Calu3 (cell line): ENCODE measurements at regions not wholly inside any gene's neighbourhood (a gene's known extent, or its start where the extent isn't known, plus 50 kb on each side); places are given as distances from the start of the nearest gene placed in this dataset.

Experiments
- BruUV-seq: library from RNA; stranded (reverse); fragments of 400-500 nt; replicated peaks from 2 replicates; lab custom pipeline; 2021; lab: Mats Ljungman, UMichigan
- CTCF ChIA-PET: fragments of 300-600 bp; sonication (Branson Sonifier 250); formaldehyde crosslinking; loops from one replicate; lab custom pipeline; 2022; ENCODE audit warnings: antibody characterized with exemption; lab: Charles Lee
- DNase-seq: peaks from one replicate; pipeline ENCODE4 v3.0.0; 2022
- H3K27ac Mint-ChIP-seq: one replicate; pipeline ENCODE4 v1.8.0; 2022; ENCODE audit warnings: mixed read lengths; ENCODE audit not compliant: unreplicated experiment
- H3K27me3 Mint-ChIP-seq: one replicate; pipeline ENCODE4 v1.8.0; 2022; ENCODE audit warnings: mixed read lengths; ENCODE audit not compliant: unreplicated experiment
- H3K36me3 Mint-ChIP-seq: one replicate; pipeline ENCODE4 v1.8.0; 2022; ENCODE audit warnings: mild to moderate bottlenecking, moderate library complexity, mixed read lengths; ENCODE audit not compliant: insufficient read depth, unreplicated experiment
- H3K4me1 Mint-ChIP-seq: one replicate; pipeline ENCODE4 v1.8.0; 2022; ENCODE audit warnings: mild to moderate bottlenecking, low read depth, mixed read lengths; ENCODE audit not compliant: unreplicated experiment
- H3K4me3 Mint-ChIP-seq: one replicate; pipeline ENCODE4 v1.8.0; 2022; ENCODE audit warnings: mild to moderate bottlenecking, low read depth, moderate library complexity, mixed read lengths; ENCODE audit not compliant: unreplicated experiment
- H3K9me3 Mint-ChIP-seq: one replicate; pipeline ENCODE4 v1.8.0; 2022; ENCODE audit warnings: low read depth, mixed read lengths; ENCODE audit not compliant: unreplicated experiment
- intact Hi-C: fragments of 100-400 bp; cut with micrococcal nuclease; formaldehyde crosslinking; loops from one replicate; pipeline ENCODE4 v1.10.0; 2022; ENCODE audit not compliant: unreplicated experiment
- TF ChIP-seq, protein P1 (sequence below): fragments of 200-600 bp; IDR thresholded peaks from one replicate; pipeline ENCODE4 v1.8.0; 2022; ENCODE audit warnings: antibody characterized with exemption; ENCODE audit not compliant: unreplicated experiment

DNA sequence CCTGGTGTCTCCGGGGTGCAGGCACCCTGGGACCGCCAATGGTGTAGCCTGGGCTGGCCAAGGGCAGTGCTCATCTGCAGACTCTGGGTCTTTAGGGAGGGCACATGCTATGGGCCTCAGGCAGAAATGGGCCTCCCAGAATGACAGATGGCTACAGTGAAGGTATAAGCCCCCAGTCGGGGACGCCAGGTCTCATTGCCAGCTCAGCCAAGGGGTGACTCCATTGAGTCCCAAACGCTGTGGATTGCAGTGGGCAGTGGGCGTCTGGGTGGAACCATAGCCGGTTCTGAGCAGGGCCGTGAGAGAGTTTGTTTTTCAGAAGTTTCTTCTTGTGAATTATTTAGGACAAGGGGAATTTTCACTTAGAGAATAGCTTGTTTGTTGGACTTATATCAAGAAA is 516.9 kb downstream of the TBC1D22A start:
- intact Hi-C loops: no loop called here
- CTCF ChIA-PET: no interaction called here
- Mint-ChIP-seq H3K4me3 (no peak overlapping the region), H3K4me1 (peaks cover 8% of the 10 kb centered on the region), H3K27ac (no peak overlapping the region), H3K9me3 (no peaks in the 10 kb centered on the region), H3K36me3 (no peaks in the 10 kb centered on the region), H3K27me3 (peaks cover 100% of the 10 kb centered on the region)
- no peak for DNase-seq
- BruUV-seq: no TSS peak
- TF ChIP-seq, protein P1, sequence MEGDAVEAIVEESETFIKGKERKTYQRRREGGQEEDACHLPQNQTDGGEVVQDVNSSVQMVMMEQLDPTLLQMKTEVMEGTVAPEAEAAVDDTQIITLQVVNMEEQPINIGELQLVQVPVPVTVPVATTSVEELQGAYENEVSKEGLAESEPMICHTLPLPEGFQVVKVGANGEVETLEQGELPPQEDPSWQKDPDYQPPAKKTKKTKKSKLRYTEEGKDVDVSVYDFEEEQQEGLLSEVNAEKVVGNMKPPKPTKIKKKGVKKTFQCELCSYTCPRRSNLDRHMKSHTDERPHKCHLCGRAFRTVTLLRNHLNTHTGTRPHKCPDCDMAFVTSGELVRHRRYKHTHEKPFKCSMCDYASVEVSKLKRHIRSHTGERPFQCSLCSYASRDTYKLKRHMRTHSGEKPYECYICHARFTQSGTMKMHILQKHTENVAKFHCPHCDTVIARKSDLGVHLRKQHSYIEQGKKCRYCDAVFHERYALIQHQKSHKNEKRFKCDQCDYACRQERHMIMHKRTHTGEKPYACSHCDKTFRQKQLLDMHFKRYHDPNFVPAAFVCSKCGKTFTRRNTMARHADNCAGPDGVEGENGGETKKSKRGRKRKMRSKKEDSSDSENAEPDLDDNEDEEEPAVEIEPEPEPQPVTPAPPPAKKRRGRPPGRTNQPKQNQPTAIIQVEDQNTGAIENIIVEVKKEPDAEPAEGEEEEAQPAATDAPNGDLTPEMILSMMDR: no peak

DNA sequence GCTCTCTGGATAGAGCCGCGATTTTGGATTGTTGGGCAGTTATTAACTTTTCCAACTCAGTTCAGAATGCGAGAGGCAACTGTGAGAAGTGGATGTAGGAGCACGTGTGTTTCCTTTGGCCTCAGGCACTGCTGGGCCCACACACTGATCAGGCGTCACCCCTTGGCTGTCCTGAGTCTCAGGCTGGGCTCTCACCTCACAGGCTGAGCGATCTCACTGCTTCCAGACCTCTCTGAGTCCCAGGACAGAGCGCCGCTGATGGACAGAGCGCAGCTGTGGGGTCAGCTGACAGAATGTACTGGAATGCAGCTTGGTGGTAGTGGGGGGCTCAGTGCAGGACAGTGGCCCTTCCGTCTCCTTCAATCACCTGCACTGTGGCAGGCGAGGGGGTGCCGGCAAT is 516.2 kb downstream of the TBC1D22A start:
- TF ChIP-seq, protein P1: no peak
- DNase-seq: no peak
- Mint-ChIP-seq H3K9me3 (no peaks in the 10 kb centered on the region), H3K27me3 (peaks cover 99% of the 10 kb centered on the region), H3K27ac (no peak overlapping the region), H3K4me1 (peaks cover 8% of the 10 kb centered on the region), H3K36me3 (no peaks in the 10 kb centered on the region), H3K4me3 (no peak overlapping the region)
- BruUV-seq: no TSS peak
- intact Hi-C loops: no loop called here
- CTCF ChIA-PET: no interaction called here

DNA sequence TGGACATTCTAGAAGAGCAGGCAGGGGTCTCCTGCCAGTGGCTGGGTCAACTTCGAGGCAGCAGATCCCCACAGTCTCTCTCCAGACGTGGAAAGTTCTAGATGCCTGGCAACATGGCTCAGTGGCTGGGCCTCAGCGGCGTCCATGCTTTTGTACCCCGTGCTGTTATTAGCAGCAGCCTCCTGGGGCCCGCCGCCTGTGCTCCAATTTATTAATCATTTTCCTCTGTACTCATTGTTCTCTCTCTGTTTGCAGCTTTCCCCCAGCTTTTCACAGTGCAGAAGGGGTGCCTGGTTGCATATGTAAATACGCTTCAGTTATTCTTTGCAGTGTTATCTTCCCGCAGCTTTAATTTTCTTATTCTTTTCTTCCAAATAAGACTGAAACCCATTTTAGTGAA is 515.1 kb downstream of the TBC1D22A start:
- no TSS peak for BruUV-seq
- TF ChIP-seq, protein P1: no peak
- Mint-ChIP-seq H3K9me3 (no peaks in the 10 kb centered on the region), H3K27me3 (peaks cover 87% of the 10 kb centered on the region), H3K4me3 (no peak overlapping the region), H3K27ac (no peak overlapping the region), H3K4me1 (peaks cover 8% of the 10 kb centered on the region), H3K36me3 (no peaks in the 10 kb centered on the region)
- DNase-seq: no peak
- intact Hi-C loops: no loop called here
- CTCF ChIA-PET: no interaction called here

DNA sequence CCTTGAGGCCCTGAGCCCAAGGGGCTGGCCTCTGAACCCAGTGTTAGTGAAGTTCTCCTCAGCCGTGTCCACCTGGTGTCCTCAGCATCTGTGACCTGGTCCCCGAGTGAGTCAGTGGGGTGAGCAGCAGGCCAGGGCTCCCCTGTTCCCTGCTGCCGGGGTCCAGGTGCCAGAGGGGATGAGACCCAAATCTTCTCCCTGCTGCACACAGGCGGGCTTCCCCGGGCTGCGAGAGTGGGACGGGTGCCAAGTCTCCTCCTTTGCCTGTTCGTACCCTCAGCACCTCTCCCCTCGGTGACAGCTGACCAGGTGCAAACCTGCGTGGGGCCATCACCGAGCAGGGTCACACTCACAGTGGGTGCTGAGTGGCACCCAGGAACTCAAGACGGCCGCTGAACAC is 514.5 kb downstream of the TBC1D22A start:
- Mint-ChIP-seq H3K27me3 (peaks cover 82% of the 10 kb centered on the region), H3K4me3 (no peak overlapping the region), H3K9me3 (no peaks in the 10 kb centered on the region), H3K36me3 (no peaks in the 10 kb centered on the region), H3K27ac (no peak overlapping the region), H3K4me1 (peaks cover 8% of the 10 kb centered on the region)
- DNase-seq: no peak
- CTCF ChIA-PET: no interaction called here
- TF ChIP-seq, protein P1: no peak
- no TSS peak for BruUV-seq
- intact Hi-C loops: no loop called here

DNA sequence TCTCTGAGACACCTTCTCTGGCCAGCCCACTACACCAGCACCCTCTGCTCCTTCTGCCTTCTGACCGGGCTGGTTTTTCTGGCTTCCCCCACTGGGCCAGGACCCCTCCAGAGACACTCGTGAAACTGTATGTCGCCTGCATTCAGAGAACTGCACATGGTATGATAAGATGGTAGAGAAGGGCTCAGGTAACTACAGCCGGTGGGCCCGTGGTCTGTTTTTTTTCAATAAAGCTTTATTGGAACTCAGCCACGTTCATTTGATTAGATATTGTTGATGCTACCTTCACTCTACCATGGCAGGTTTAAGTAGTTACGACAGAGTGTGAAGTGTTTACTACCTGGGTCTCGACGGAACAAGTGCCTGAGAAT is 514.0 kb downstream of the TBC1D22A start:
- peaks cover 8% of the 10 kb centered on the region for H3K4me1 Mint-ChIP-seq
- intact Hi-C loops: no loop called here
- no peak overlapping the region for H3K27ac Mint-ChIP-seq
- TF ChIP-seq, protein P1: no peak
- peaks cover 76% of the 10 kb centered on the region for H3K27me3 Mint-ChIP-seq
- no peak for DNase-seq
- no peaks in the 10 kb centered on the region for H3K9me3 Mint-ChIP-seq
- CTCF ChIA-PET: no interaction called here
- no peaks in the 10 kb centered on the region for H3K36me3 Mint-ChIP-seq
- BruUV-seq: no TSS peak
- H3K4me3 Mint-ChIP-seq: no peak overlapping the region
